HG02852 (cell line): ENCODE measurements at regions not wholly inside any gene's neighbourhood (a gene's known extent, or its start where the extent isn't known, plus 50 kb on each side); places are given as distances from the start of the nearest gene placed in this dataset.
"Not testable (repeated sequence)": the region's sequence is repeated elsewhere in the genome, so short reads cannot be mapped to it uniquely, and the experiment has no call there.

ENCODE experiments used
- ATAC-seq: cut with Tn5 transposase; IDR thresholded peaks from one replicate; pipeline ENCODE4 v1.9.1; 2021; ENCODE audit warnings: mild to moderate bottlenecking, moderate library complexity; ENCODE audit not compliant: unreplicated experiment

DNA sequence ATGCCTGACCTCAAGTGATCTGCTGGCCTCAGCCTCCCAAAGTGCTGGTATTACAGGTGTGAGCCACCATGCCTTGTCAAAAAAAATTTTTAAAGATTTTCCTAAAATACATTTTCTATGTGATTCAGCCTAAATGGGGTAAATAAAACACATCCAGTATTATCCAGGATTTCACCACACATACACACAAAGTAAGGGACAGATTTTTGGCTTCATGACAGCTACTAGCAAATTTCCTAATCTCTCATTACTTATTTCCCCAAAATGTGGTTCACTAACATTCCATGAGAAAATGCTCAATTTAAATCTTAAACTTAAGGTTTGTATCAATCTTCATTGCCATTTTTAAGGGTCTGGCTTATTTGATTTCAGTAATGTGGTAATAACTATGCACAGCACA is 348.5 kb upstream of the INTU start:
- no peak for ATAC-seq

DNA sequence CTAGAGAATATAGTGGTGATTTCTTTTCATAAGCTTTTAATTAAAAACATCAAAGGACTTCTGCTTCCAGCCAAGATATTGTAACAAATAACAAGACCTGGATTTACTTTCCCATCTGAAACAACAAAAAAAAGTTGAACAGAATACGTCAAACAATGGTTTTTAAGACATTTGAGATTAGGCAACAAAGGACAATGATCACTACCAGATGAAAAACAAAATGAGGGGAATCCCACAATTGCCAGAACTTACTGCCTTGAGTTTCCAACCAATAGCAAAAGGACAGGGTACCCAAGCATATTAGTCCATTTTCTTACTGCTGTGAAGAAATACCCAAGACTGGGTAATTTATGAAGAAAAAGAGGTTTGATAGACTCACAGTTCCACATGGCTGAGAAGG is 341.4 kb upstream of the INTU start:
- ATAC-seq, result no peak

DNA sequence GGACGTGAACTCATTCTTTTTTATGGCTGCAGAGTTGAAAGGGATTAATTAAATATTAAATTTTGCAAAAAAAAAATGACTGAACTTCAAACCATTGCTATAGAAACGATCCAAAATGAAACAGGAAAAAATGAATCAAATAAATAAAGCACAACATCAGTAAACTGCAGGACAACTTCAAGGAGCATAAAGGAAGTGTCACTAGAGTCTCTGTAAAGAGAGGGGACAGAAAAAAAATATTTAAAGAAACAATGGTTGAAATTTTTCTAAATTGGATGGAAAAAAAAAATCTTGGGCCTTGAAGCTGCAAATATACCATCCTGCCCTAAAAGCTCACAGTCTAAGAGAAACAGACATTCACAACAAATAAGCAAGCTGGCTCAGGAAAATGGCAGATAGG is 339.3 kb upstream of the INTU start:
- ATAC-seq, result no peak

DNA sequence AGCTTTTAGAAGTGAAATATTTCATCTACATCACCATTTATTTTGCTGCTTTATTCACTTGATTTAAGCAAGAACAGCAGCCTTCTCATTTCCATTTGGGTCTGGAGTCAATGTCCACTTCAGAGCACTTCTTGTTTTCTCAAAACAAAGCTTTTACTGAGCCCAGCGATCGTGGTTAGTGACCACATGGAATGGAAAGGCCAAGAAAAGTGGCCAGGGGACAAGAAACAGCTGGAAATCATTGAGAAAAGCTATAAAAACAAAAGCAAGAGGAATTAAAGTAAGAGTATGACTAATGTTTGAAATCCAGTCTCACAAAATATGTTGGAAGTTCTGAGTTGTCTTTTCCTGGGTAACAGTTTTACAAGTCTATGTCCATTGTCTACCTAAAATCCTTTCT is 328.4 kb upstream of the INTU start:
- ATAC-seq, result no peak

DNA sequence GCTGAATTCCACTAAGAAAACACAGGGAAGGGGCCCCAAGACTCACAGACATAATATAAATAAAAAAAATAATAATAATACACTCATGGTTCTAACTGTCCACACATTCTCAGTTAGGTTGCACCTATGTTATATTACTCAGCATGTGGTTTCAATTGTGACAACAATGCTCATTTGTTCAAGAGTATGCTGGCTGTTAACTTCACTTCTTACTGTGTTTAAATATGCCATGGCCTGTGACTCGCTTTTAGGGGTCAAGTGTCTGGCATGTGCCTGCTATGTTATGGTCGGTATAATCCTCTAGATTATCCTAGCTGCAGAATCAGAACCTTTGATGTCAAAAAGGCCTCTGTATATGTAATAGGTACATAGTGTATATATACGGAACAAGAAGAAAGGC is 324.8 kb upstream of the INTU start:
- ATAC-seq, result no peak

DNA sequence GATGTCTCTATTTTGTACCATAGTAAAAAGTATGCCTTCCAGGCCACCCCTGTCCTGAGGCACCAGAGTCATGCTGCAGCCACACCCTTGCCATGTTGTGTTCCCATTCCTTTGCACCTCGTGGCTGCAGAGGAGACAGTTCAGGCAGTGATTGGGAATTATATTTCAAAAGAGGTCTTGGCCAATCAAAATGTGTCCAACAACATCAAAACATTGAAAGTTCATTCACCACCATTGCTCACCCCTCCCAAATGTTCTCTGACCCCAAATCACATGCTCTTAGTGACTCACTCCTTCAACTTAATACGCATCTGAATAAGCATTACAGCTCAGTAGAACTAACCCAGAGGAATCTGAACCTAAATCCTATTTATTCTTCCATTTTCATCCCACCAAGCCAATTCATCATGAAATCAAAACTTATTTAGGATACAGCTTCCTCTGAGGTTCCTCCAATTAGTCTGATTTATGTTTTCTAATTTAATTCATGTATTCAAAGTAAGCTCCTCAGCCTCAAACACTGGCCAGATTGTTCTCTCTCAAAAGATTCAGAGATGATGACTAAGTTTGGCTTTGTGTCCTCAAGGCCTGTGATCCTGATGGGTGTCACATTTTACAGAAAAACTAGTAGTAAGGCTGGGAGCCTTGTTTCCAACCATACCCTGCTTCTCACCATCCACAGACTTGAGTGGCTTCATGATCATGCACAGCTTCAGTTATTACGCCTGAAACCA is 323.2 kb upstream of the INTU start:
- no peak for ATAC-seq

DNA sequence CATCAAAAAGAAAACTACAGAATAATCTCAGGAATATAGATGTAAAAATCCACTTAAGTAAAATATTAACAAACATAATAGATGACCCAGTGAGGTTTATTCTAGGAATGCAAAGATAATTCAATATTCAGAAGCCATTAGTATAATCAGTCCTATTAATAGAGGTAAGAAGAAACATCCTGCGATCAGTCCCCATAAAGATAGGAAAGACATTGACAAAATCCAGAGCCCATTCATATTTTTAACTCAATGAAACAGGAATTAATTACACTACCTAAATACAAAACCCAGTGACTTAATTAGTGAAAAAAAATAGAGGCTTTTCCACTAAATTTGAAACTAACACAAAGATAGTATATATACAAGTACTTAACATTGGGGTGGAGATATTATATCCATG is 321.4 kb upstream of the INTU start:
- no peak for ATAC-seq

DNA sequence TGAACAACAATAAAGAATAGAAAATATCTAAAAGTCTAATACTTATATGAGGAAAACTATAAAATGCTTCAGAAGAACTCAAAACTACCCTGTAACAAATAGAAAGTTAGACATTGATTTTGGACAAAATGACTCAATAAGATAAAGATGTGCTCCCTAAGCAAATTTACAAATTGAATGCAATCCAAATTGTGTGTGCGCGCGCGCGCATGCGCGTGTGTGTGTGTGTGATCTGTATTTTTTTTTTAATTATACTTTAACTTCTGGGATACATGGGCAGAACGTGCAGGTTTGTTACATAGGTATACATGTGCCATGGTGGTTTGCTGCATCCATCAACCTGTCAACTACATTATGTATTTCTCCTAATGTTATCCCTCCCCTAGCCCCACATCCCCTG is 320.8 kb upstream of the INTU start:
- ATAC-seq, result no peak

DNA sequence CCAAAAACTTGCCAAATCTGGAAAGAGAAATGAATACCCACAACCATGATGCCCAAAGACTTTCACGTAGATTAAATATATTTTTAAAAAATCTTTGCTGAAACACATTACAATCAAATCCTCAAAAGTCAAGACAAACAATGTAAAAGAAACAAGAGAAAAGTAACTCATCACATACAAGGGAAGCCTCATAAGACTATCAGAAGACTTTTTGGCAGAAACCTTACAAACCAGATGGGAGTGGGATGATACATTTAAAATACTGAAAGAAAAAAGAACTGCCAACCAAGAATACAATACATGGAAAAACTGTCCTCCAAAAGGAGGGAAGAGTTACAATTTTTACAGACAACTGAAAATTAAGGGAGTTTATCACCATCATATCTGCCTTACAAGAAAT is 319.0 kb upstream of the INTU start:
- ATAC-seq, result no peak

DNA sequence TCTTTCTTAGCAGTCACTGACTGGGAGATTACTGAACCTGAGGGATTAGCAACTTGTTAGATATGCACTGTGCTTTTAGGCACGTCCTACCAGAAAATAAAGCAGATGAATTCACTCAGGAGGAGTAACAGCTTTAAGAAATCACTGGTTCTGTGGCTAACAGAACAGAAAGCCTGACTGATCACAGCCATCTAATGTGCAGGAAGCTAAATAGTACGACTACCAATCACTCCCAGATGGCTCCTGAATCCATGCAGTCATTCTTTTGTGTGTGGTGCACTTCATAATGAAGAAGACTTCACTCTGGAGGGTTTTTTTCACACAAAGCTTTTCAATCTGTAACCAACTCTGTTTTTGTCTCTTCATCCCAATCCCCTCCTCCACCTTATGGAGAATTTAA is 305.3 kb upstream of the INTU start:
- no peak for ATAC-seq

DNA sequence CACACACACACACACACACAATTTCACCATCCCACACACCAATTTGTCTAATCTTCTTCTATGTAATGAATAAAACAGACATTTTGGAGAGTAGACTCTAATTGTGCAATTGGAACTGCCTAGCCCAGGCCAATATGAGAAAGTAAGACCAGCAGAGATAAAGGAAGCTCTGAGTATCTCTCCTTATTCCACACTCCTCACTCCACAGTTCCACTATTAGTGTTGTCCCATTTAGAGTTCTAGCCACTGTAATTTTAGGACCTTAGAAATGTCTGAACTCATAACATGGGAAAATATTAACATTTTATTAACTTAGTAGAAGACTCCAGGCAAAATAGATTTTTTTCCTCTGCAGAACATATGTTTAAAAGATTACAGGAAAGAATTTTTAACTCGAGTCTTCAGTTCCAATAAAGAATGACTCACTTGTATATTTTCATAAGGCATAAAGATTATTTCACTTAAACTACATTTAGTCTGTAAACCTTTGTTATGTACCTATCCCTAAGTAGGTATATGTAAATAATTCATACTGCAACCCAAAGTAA is 297.6 kb upstream of the INTU start:
- ATAC-seq, result no peak

DNA sequence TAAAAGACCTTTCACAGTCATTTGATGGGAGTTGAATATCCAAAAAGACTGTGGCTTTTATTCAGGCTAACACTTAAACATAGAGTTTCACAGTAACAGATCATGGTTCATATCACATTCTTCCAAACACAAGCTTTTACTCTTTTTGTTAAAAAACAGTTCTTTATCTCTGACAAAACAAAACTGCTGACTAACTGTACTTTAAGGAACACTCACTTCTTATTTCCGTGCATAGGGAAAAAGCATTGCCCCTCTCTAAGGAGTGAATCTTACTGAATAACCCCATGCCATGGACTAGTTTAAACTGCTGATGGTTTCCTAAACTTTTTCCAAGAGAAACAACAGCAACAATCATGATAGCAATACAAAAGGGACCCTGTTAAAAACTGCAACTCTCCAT is 297.0 kb upstream of the INTU start:
- ATAC-seq, result no peak

DNA sequence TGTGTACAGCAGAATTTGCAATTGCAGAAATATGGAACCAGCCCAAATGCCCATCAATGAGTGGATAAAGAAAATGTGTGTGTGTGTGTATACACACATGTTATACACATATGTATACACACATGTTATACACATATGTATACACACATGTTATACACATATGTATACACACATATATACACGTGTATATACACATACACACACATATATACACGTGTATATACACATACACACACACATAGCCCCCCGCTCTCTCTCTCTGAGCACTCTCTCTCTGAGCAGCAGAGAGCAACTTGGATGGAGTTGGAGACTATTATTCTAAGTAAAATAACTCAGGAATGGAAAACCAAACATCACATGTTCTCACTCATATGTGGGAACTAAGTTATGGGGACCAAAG is 289.6 kb upstream of the INTU start:
- not testable (repeated sequence) for ATAC-seq

DNA sequence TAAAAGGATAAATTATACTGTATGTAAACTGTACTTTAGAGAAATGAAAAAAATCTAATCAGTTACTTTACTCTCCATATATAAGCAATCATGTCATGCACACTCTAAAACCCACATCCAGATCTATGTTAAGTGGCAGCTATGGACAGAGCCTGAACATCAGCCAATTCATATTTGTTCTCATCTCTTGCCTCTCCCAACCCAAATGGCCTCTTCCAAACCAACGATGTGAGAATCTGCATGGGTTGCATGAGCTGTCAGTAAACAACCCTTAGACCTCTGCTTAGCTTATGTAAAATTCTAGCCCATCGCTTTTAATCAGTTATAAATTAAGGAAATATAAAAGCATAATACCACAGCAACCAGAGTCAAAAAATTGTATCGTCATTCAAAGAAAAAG is 288.7 kb upstream of the INTU start:
- no peak for ATAC-seq

DNA sequence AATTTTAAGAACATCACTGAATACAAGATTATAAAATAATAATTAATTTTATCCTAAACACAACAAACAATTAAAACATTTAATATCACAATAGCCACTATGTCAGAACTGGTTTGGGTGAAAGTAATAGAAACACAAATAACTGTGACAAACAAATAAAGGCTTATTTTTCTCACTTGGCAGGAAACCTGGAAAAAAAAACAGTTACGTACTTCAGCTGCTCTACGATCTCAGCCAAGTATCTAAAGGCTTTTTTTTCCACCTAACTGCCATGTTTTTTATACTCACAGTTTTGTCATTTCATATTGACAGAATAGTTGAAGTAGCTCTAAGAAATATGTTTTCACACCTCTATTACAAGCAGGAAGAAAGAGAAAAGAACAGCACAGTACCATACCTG is 284.8 kb upstream of the INTU start:
- no peak for ATAC-seq

DNA sequence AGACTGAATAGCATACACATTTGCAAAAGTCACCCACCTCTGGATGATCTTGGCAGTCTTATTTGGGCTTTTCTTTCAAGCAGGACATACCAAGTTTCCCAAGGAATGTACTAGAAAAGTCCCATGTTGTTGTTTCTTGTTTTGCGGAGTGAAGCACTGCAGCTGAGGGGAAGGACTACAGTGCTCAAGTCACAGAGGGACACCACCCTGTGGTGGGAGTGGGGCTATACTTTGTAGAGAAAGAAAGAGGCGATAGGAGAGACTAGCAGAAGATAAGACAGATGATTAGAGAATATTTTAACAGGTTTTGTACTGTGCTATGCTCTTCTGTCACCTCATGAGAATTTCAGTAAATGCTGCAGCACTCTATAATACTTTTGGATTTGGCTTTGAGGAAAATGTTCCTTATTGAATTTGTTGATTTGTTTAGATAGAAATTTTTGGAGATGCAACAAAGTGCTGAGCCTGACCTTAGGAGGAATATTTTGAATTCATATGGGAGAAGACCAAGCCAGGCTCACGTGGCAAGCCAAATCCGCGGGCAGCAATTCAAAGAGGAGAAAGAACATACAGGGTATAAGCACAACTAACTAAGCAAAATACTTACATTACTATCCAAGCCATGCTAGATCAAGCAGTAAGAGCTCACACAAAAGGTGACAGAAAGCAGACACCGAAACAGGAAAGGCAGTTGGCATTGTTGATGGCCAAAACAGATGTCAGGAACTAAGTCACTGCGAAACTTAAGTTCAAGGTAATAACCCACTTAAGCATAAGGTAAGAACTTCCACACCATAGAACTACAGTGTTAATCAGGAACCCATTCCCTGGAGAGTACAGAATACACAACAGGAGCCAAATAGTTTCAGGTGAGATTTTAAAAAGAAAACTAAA is 280.3 kb upstream of the INTU start:
- ATAC-seq, result no peak

DNA sequence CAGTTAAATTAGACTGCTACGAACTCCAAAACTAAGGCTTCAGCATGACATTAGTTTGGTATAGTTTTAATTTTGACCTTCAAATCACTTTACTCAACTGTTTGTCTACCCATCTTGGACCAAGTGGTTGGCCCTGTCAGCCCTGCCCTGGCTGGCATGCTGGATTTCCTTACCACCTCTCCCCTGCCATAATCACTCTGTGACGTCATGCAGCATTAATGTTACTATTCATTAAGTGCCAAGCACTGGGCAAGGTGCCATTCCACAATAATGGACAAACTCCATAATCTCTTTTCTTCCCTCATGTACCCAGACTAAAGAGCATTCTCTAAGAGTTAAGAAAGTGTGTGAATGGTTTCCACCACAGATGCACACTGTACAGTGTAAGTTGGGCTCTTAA is 277.0 kb upstream of the INTU start:
- ATAC-seq, result no peak

DNA sequence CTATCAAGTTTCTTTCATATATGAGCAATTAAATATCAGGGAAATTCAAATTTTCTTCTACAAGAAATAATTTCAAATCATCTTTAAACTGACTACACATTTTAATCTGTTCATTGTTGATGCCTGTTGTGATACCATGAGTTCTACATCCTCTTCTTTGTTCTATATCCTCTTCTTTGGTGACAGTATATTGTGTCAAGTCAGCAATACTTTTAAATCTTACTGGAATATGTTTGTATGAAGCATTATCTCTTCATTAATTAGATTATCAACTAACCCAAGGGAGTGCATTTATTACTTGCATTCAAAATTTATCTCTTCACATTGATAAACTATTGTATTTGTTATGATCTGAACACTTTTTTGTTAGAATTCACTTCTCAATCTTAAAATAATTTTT is 275.0 kb upstream of the INTU start:
- no peak for ATAC-seq

DNA sequence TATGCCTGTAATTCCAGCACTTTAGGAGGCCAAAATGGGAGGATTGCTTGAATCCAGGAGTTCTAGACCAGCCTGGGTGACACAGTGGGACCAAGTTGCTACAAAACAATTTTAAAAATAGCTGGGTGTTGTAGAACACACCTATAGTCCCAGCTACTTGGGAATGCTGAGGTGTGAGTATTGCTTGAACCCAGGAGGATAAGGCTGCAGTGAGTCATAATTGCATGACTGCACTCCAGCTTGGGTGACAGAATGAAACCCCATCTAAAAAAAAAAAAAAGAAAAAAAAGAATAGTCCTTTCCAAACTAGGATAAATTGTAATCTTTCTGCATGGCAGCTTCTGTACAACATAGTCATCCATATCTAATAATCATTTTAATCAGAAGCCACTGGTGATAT is 270.1 kb upstream of the INTU start:
- ATAC-seq, result no peak

DNA sequence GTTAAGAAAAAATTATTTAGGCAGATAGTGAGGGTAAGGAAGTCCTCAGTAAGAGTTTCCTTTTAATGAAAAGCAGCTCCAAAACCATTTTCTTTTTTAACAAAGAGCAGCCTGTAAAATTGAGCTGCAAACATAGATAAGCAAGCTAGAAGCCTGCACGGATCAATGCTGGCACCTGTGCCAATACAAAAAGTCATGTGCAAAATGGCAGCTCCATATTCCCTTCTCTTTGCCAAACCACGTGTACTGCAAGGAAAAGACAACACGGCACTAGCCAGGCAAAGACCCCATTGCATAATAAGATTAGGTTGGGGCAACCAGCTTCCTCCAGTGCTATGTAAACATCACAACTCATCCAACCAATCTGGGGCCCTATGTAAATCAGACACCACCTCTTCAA is 268.4 kb upstream of the INTU start:
- no peak for ATAC-seq

DNA sequence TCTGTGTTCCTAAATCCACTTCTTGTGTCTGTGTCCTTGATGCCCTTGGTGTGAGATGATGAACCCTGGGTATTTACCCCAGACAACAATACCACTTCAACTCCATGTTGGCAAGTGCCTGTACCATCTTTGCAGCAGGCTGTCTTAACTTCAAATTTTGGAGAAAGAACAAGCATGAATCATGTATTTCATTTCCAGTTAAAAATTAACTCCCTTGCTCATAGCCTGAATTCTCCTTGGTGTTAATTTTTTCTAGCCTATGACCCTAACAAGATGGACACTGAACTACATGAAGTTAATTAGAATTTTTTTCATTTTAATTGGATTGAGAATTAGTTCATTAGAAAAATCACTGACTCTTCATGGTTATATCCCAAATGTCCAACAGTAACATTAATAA is 267.8 kb upstream of the INTU start:
- no peak for ATAC-seq

DNA sequence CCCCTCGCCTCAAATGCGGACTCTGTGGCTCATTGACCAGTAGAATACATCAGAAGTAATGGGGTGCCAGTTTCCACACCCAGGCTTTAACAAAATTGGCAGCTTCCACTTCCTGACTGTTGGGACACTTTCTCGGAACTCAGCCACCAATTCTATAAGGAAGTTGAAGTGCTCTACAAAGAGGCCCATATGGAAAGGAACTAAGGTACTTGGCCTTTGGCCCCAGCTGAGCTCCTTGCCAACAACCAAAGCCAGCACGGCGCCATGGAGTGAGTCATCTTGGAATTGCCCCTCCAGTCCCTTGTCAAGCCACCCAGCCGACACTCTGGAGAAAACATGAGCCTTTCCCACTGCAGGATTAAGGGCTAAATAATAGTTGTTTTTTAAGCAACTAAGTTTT is 262.2 kb upstream of the INTU start:
- ATAC-seq, result no peak
